GM13976 (cell line): ENCODE measurements at regions not wholly inside any gene's neighbourhood (a gene's known extent, or its start where the extent isn't known, plus 50 kb on each side); places are given as distances from the start of the nearest gene placed in this dataset.

Source experiments
- DNase-seq: peaks from one replicate; pipeline ENCODE4 v3.0.0; 2012; ENCODE audit warnings: low spot score
- in situ Hi-C: fragments of 300-500 bp; cut with MboI; formaldehyde crosslinking; loops from one replicate; pipeline ENCODE4 v1.12.0; 2022; ENCODE audit warnings: low sequenced_read_pairs, mixed read lengths, inconsistent platforms; ENCODE audit not compliant: unreplicated experiment
- TF ChIP-seq, protein P1 (sequence below): IDR thresholded peaks from 2 replicates; pipeline ENCODE4 v1.5.1; 2012; ENCODE audit warnings: borderline replicate concordance, mild to moderate bottlenecking; ENCODE audit not compliant: insufficient read depth; ENCODE audit errors: extremely low read depth, missing control alignments, control extremely low read depth

GRCh38 chr5:2143088-2143487 lies 260.4 kb upstream of the IRX4 start:
- in situ Hi-C loops, result no loop called here
- TF ChIP-seq, protein P1, sequence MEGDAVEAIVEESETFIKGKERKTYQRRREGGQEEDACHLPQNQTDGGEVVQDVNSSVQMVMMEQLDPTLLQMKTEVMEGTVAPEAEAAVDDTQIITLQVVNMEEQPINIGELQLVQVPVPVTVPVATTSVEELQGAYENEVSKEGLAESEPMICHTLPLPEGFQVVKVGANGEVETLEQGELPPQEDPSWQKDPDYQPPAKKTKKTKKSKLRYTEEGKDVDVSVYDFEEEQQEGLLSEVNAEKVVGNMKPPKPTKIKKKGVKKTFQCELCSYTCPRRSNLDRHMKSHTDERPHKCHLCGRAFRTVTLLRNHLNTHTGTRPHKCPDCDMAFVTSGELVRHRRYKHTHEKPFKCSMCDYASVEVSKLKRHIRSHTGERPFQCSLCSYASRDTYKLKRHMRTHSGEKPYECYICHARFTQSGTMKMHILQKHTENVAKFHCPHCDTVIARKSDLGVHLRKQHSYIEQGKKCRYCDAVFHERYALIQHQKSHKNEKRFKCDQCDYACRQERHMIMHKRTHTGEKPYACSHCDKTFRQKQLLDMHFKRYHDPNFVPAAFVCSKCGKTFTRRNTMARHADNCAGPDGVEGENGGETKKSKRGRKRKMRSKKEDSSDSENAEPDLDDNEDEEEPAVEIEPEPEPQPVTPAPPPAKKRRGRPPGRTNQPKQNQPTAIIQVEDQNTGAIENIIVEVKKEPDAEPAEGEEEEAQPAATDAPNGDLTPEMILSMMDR, result no peak
- no peak for DNase-seq

DNA sequence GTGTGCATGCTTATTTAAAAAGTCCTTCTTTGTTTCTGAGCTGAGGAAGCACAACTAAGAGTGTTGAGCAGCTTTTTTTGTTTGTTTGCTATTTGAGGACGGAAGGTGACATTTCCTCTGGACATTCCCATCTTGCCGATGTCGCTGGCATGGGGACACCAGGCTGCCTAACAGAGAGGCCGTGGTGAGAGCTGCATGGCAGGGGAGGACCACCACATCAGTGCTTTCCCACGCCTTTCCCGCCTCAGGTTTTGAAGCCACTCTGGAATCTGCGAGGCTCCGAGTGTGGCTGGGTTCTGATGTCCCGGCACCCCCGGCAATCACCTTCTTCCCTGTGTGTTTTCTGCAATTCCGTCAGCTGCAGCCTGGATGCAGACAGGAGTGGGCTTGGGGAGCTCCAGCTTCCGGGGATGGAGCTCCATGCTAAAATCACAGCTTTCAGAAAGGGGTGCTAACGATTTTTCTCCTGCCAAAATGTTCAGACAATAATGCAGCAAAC lies 259.8 kb upstream of the IRX4 start:
- no peak for DNase-seq
- in situ Hi-C loops, result no loop called here
- TF ChIP-seq, protein P1, result no peak

DNA sequence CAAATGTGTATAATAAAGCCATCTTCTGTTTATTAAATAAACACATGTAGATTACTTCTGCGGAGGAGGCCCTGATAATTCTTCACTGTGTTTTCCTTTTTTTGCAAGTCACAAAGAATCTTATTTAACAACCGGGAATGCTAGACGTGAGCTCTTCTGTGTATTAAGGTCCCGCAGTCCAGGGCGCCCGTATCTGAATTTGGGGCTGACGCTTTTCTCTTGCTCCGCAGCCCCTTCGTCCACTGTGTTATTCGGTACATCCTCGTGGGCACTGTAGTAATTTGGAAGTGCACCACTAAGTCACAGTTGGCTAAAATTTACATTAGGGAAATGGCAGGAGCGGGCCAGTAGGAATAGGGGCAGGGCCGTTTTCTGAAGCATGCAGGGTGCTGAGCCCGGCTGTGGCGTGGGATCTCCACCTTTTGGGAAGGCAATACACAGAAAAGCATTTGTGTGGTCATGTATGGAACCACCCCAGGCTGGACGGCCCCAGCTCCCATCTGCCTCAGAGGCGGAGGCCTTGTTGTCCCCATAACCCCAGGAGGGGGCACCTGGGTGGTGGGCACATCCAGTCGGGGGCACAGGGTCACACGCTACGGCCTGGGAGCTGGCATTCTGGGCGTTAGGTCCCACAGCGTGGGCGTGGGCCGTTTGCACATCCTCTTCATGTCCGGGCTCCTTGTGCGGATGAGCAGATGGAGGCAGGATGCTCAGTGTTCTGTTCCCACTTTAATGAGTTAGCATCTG lies 258.7 kb upstream of the IRX4 start:
- in situ Hi-C loops, result no loop called here
- TF ChIP-seq, protein P1, result no peak
- DNase-seq, result no peak

- in situ Hi-C loops, result no loop called here
- TF ChIP-seq, protein P1, result no peak
- no peak for DNase-seq
Measured at GRCh38 chr5:2140501-2141175, 257.9 kb upstream of the IRX4 start.

GRCh38 chr5:2139478-2139877 lies 256.8 kb upstream of the IRX4 start:
- DNase-seq, result no peak
- TF ChIP-seq, protein P1, result no peak
- in situ Hi-C loops, result no loop called here

GRCh38 chr5:2138896-2139295 lies 256.2 kb upstream of the IRX4 start:
- TF ChIP-seq, protein P1, result no peak
- in situ Hi-C loops, result no loop called here
- DNase-seq, result no peak
